H9 (cell line): ENCODE measurements at regions not wholly inside any gene's neighbourhood (a gene's known extent, or its start where the extent isn't known, plus 50 kb on each side); places are given as distances from the start of the nearest gene placed in this dataset.

Experiments used
- DNase-seq: peaks from one replicate; pipeline ENCODE4 v3.0.0-alpha.2; 2017
- H2AFZ ChIP-seq: one replicate; pipeline ENCODE4 v1.6.1; 2013; ENCODE audit warnings: mild to moderate bottlenecking, low read length, control low read depth, moderate library complexity
- H2AK5ac ChIP-seq: 2 replicates; pipeline ENCODE4 v1.6.1; 2013; ENCODE audit warnings: low read length, control low read depth, mixed read lengths; ENCODE audit not compliant: insufficient read length
- H2BK120ac ChIP-seq: one replicate; pipeline ENCODE4 v1.6.1; 2013; ENCODE audit warnings: low read depth, mild to moderate bottlenecking, low read length, control low read depth, inconsistent platforms; ENCODE audit not compliant: poor library complexity, severe bottlenecking
- H2BK12ac ChIP-seq: 2 replicates; pipeline ENCODE4 v1.6.1; 2013; ENCODE audit warnings: low read length, control low read depth, mixed read lengths, low read depth; ENCODE audit not compliant: insufficient read length
- H2BK15ac ChIP-seq: 2 replicates; pipeline ENCODE4 v1.6.1; 2013; ENCODE audit warnings: low read depth, low read length, control low read depth
- H2BK20ac ChIP-seq: one replicate; pipeline ENCODE4 v1.6.1; 2013; ENCODE audit warnings: low read depth, mild to moderate bottlenecking, low read length, control low read depth, inconsistent platforms; ENCODE audit not compliant: poor library complexity, severe bottlenecking
- H2BK5ac ChIP-seq: 2 replicates; pipeline ENCODE4 v1.6.1; 2013; ENCODE audit warnings: low read length, control low read depth, mixed read lengths; ENCODE audit not compliant: insufficient read length
- H3K14ac ChIP-seq: 2 replicates; pipeline ENCODE4 v1.6.1; 2013; ENCODE audit warnings: low read length, control low read depth; ENCODE audit not compliant: insufficient read depth
- H3K18ac ChIP-seq: 2 replicates; pipeline ENCODE4 v1.6.1; 2013; ENCODE audit warnings: low read depth, mild to moderate bottlenecking, mixed read lengths, low read length, control low read depth; ENCODE audit not compliant: insufficient read length
- H3K23ac ChIP-seq: 2 replicates; pipeline ENCODE4 v1.6.1; 2013; ENCODE audit warnings: low read length, control low read depth, mixed read lengths, low read depth; ENCODE audit not compliant: insufficient read length
- H3K23me2 ChIP-seq: 2 replicates; pipeline ENCODE4 v1.6.1; 2013; ENCODE audit warnings: low read depth, mild to moderate bottlenecking, mixed read lengths, low read length, control low read depth; ENCODE audit not compliant: insufficient read length, poor library complexity, severe bottlenecking
- H3K27ac ChIP-seq: 2 replicates; pipeline ENCODE4 v1.5.1; 2013; ENCODE audit warnings: low read length, control low read depth, mixed read lengths, low read depth; ENCODE audit not compliant: insufficient read length
- H3K27me3 ChIP-seq: 2 replicates; pipeline ENCODE4 v1.6.1; 2013; ENCODE audit warnings: low read length, control low read depth, inconsistent platforms; ENCODE audit not compliant: insufficient read depth
- H3K4ac ChIP-seq: 2 replicates; pipeline ENCODE4 v1.6.1; 2013; ENCODE audit warnings: low read depth, mild to moderate bottlenecking, control low read depth, inconsistent platforms, low read length, moderate library complexity
- H3K4me1 ChIP-seq: 2 replicates; pipeline ENCODE4 v1.6.1; 2013; ENCODE audit warnings: low read length, control low read depth, inconsistent platforms; ENCODE audit not compliant: insufficient read depth
- H3K4me2 ChIP-seq: 2 replicates; pipeline ENCODE4 v1.6.1; 2013; ENCODE audit warnings: low read length, control low read depth, mixed read lengths; ENCODE audit not compliant: insufficient read length, insufficient read depth
- H3K56ac ChIP-seq: 2 replicates; pipeline ENCODE4 v1.6.1; 2013; ENCODE audit warnings: low read depth, mild to moderate bottlenecking, mixed read lengths, low read length, control low read depth; ENCODE audit not compliant: insufficient read length
- H3K79me1 ChIP-seq: 2 replicates; pipeline ENCODE4 v1.6.1; 2013; ENCODE audit warnings: low read depth, mild to moderate bottlenecking, moderate library complexity, low read length, control low read depth, inconsistent platforms; ENCODE audit not compliant: insufficient read depth, poor library complexity, severe bottlenecking
- H3K79me2 ChIP-seq: 2 replicates; pipeline ENCODE4 v1.6.1; 2013; ENCODE audit warnings: low read length, control low read depth, inconsistent platforms; ENCODE audit not compliant: insufficient read depth
- H3K9ac ChIP-seq: 2 replicates; pipeline ENCODE4 v1.6.1; 2013; ENCODE audit warnings: low read length, control low read depth, mixed read lengths; ENCODE audit not compliant: insufficient read length; ENCODE audit errors: extremely low read depth
- H3K9me3 ChIP-seq: one replicate; pipeline ENCODE4 v1.6.1; 2013; ENCODE audit warnings: low read depth, low read length, inconsistent platforms; ENCODE audit not compliant: control insufficient read depth
- H3T11ph ChIP-seq: one replicate; pipeline ENCODE4 v1.6.1; 2013; ENCODE audit warnings: mild to moderate bottlenecking, low read length, control low read depth, inconsistent platforms
- H4K20me1 ChIP-seq: one replicate; pipeline ENCODE4 v1.6.1; 2013; ENCODE audit not compliant: control insufficient read depth, insufficient read length, insufficient read depth
- H4K5ac ChIP-seq: 2 replicates; pipeline ENCODE4 v1.6.1; 2013; ENCODE audit warnings: low read depth, mild to moderate bottlenecking, mixed read lengths, low read length, control low read depth; ENCODE audit not compliant: insufficient read length
- H4K8ac ChIP-seq: replicated peaks from 2 replicates; pipeline ENCODE4 v1.6.1; 2013; ENCODE audit warnings: low read length, control low read depth, mixed read lengths, low read depth; ENCODE audit not compliant: insufficient read length
- H4K91ac ChIP-seq: 2 replicates; pipeline ENCODE4 v1.6.1; 2013; ENCODE audit warnings: low read depth, mild to moderate bottlenecking, moderate library complexity, mixed read lengths, low read length, control low read depth; ENCODE audit not compliant: insufficient read length
- H3K27ac Mint-ChIP-seq, 3 experiments: 2 replicates in 2 of 3; 3 replicates in 1 of 3; pipeline ENCODE4 v1.8.0; 2020 to 2021; ENCODE audit warnings: mixed read lengths in 3 of 3, mild to moderate bottlenecking in 1 of 3, moderate library complexity in 1 of 3
- H3K27me3 Mint-ChIP-seq: 2 replicates; pipeline ENCODE4 v1.8.0; 2021; ENCODE audit warnings: low read depth, mild to moderate bottlenecking, moderate library complexity, mixed read lengths
- H3K36me3 Mint-ChIP-seq, 3 experiments: 2 replicates in 2 of 3; 3 replicates in 1 of 3; pipeline ENCODE4 v1.8.0; 2020 to 2021; ENCODE audit warnings: low read depth in 3 of 3, mixed read lengths in 3 of 3; ENCODE audit not compliant: insufficient read depth in 1 of 3
- H3K4me1 Mint-ChIP-seq, 2 experiments: 2 replicates each; pipeline ENCODE4 v1.8.0; 2020; ENCODE audit warnings: mixed read lengths in 2 of 2
- H3K4me3 Mint-ChIP-seq, 2 experiments: 2 replicates in 1 of 2; 3 replicates in 1 of 2; pipeline ENCODE4 v1.8.0; 2020 to 2021; ENCODE audit warnings: mild to moderate bottlenecking in 2 of 2, mixed read lengths in 2 of 2, moderate library complexity in 1 of 2
- H3K9me3 Mint-ChIP-seq, 2 experiments: 2 replicates in 1 of 2; 3 replicates in 1 of 2; pipeline ENCODE4 v1.8.0; 2020; ENCODE audit warnings: mild to moderate bottlenecking in 2 of 2, mixed read lengths in 2 of 2, moderate library complexity in 1 of 2
- CTCF ChIP-seq: fragments of 200-600 bp; sonication (generic); conservative IDR thresholded peaks from 3 replicates; pipeline ENCODE4 v1.8.0; 2021; ENCODE audit warnings: antibody characterized with exemption, mild to moderate bottlenecking
- WGBS: extraction: QIAGEN DNeasy Blood & Tissue Kit; methylation state at CpG from one replicate; pipeline ENCODE4 v1.1.7; 2013; ENCODE audit warnings: missing lambda C conversion rate, low lambda C conversion rate, mixed read lengths; ENCODE audit not compliant: insufficient read length; ENCODE audit errors: extremely low coverage; 5-methylcytosine and 5-hydroxymethylcytosine counted together

DNA sequence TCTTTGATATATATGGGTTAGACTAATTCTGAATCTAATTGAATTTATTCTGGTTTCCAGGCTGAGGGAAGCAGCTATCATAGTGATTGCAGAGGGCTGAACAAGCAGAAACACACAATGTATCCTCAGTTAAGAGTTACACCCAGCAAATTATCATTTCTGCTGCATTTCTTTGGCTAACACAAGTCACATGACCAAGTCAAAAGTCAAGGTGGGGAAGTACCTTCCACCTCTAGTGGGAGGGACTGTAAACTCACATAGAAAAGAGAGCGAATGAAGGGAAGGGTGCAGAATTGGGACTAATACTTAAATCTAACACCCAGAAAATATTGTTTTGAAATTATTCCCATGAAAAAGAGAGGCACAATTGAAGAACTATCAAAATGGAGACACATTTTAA lies 719.7 kb upstream of the MMS22L start:
- H3K36me3 Mint-ChIP-seq: peaks cover 0 to 6% (median 0%) of the 10 kb centered on the region in 3 experiments; a peak in 2 of 7 replicates
- Histone ChIP-seq H3K23me2 (no peaks in the 10 kb centered on the region), H3K56ac (no peak overlapping the region), H2BK15ac (no peak overlapping the region), H3K9me3 (no peaks in the 10 kb centered on the region), H4K20me1 (no peaks in the 10 kb centered on the region), H3K27ac (no peak overlapping the region), H3K14ac (no peak overlapping the region), H2AFZ (no peak overlapping the region), H3K27me3 (no peaks in the 10 kb centered on the region), H3K4me1 (no peaks in the 10 kb centered on the region), H3K23ac (no peak overlapping the region), H3K79me2 (no peaks in the 10 kb centered on the region), H3K9ac (no peak overlapping the region), H3K79me1 (no peaks in the 10 kb centered on the region), H3K4ac (no peak overlapping the region), H4K8ac (no peak overlapping the region), H2BK20ac (no peak overlapping the region), H4K91ac (no peak overlapping the region), H3K18ac (no peak overlapping the region), H3T11ph (no peak overlapping the region), H2BK5ac (no peak overlapping the region), H2BK120ac (no peak overlapping the region), H4K5ac (no peak overlapping the region), H3K4me2 (no peak overlapping the region), H2AK5ac (no peak overlapping the region), H2BK12ac (no peak overlapping the region)
- H3K27ac Mint-ChIP-seq: no peak overlapping the region
- no peak for TF ChIP-seq CTCF
- DNase-seq: no peak
- no peaks in the 10 kb centered on the region for H3K4me1 Mint-ChIP-seq
- no peaks in the 10 kb centered on the region for H3K27me3 Mint-ChIP-seq
- no CpG with 5 or more reads among the region's 1 CpG for WGBS
- no peak overlapping the region for H3K4me3 Mint-ChIP-seq
- H3K9me3 Mint-ChIP-seq: no peaks in the 10 kb centered on the region
